HEK293 (cell line): ENCODE measurements at regions not wholly inside any gene's neighbourhood (a gene's known extent, or its start where the extent isn't known, plus 50 kb on each side); places are given as distances from the start of the nearest gene placed in this dataset.

Source experiments
- CTCF ChIA-PET: fragments of 350-600 bp; formaldehyde crosslinking; extraction: SDS; loops from one replicate; lab custom pipeline; 2021; ENCODE audit warnings: antibody characterized with exemption; lab: Yijun Ruan, JAX
- POLR2A ChIA-PET: fragments of 300-600 bp; formaldehyde crosslinking; extraction: SDS; loops from one replicate; lab custom pipeline; 2020; ENCODE audit warnings: antibody characterized with exemption, inconsistent platforms; lab: Yijun Ruan, JAX
- H3K27ac ChIP-seq: fragments of 200-500 bp; sonication (Bioruptor generic); 2 replicates; pipeline ENCODE4 v1.5.1; 2014; ENCODE audit warnings: low read depth, low read length, control low read depth, inconsistent platforms; ENCODE audit errors: extremely low read depth
- H3K36me3 ChIP-seq, 2 experiments: fragments of 200-500 bp in 1 of 2; sonication (Bioruptor generic) in 1 of 2; 1 replicate in 1 of 2; 2 replicates in 1 of 2; pipeline ENCODE4 v1.5.1; 2014 to 2017; ENCODE audit warnings: inconsistent platforms in 2 of 2, low read length in 2 of 2; ENCODE audit not compliant: control insufficient read depth in 2 of 2, insufficient read depth in 1 of 2
- H3K4me1 ChIP-seq: fragments of 200-500 bp; sonication (Bioruptor generic); 2 replicates; pipeline ENCODE4 v1.5.1; 2014; ENCODE audit warnings: mild to moderate bottlenecking, low read length, inconsistent platforms; ENCODE audit not compliant: control insufficient read depth, insufficient read depth
- H3K4me3 ChIP-seq: 2 replicates; pipeline ENCODE4 v1.5.1; 2011; ENCODE audit warnings: low read depth, mild to moderate bottlenecking, control low read depth, low read length, moderate library complexity
- H3K9me3 ChIP-seq: fragments of 200-500 bp; sonication (Bioruptor generic); 2 replicates; pipeline ENCODE4 v1.5.1; 2014; ENCODE audit warnings: low read depth, low read length, inconsistent platforms; ENCODE audit not compliant: control insufficient read depth, insufficient read depth
- ATF2 ChIP-seq: fragments of 450-650 bp; formaldehyde crosslinking; IDR thresholded peaks from 2 replicates; pipeline ENCODE4 v1.5.1; 2016; ENCODE audit warnings: missing biosample characterization, missing genetic modification characterization, low read depth
- EGR2 ChIP-seq: fragments of 450-650 bp; formaldehyde crosslinking; IDR thresholded peaks from 2 replicates; pipeline ENCODE4 v1.5.1; 2016; ENCODE audit warnings: low read depth, missing biosample characterization, missing genetic modification characterization
- HOXC10 ChIP-seq: sonication (generic); formaldehyde crosslinking; IDR thresholded peaks from 2 replicates; pipeline ENCODE4 v1.8.1; 2023; ENCODE audit warnings: mild to moderate bottlenecking, missing genetic modification reagents
- KLF1 ChIP-seq: fragments of 450-650 bp; formaldehyde crosslinking; IDR thresholded peaks from 2 replicates; pipeline ENCODE4 v1.5.1; 2016; ENCODE audit warnings: missing biosample characterization, missing genetic modification characterization
- TSHZ1 ChIP-seq: fragments of 450-650 bp; formaldehyde crosslinking; IDR thresholded peaks from 2 replicates; pipeline ENCODE4 v1.5.1; 2016; ENCODE audit warnings: missing biosample characterization, missing genetic modification characterization, borderline replicate concordance
- ZFP41 ChIP-seq: fragments of 450-650 bp; formaldehyde crosslinking; IDR thresholded peaks from 2 replicates; pipeline ENCODE4 v1.5.1; 2016; ENCODE audit warnings: missing biosample characterization, missing genetic modification characterization, borderline replicate concordance
- ZNF266 ChIP-seq: fragments of 450-650 bp; formaldehyde crosslinking; IDR thresholded peaks from 2 replicates; pipeline ENCODE4 v1.5.1; 2016; ENCODE audit warnings: missing biosample characterization, missing genetic modification characterization, low read depth
- ZNF274 ChIP-seq, 2 experiments: fragments of 200-500 bp in 1 of 2; fragments of 450-650 bp in 1 of 2; sonication (Bioruptor generic) in 1 of 2; formaldehyde crosslinking in 1 of 2; IDR thresholded peaks; 2 replicates each; pipeline versions ENCODE4 v1.5.1 to v1.6.1; 2014 to 2016; ENCODE audit warnings: borderline replicate concordance in 1 of 2, inconsistent platforms in 1 of 2, low read length in 1 of 2, missing biosample characterization in 1 of 2, missing genetic modification characterization in 1 of 2
- ZNF394 ChIP-seq: fragments of 450-650 bp; formaldehyde crosslinking; IDR thresholded peaks from 2 replicates; pipeline ENCODE4 v1.5.1; 2016; ENCODE audit warnings: missing biosample characterization, missing genetic modification characterization, mild to moderate bottlenecking, moderate library complexity, borderline replicate concordance
- ZNF398 ChIP-seq: fragments of 450-650 bp; formaldehyde crosslinking; IDR thresholded peaks from 2 replicates; pipeline ENCODE4 v1.5.1; 2017; ENCODE audit warnings: missing biosample characterization, missing genetic modification characterization
- ZNF544 ChIP-seq: fragments of 450-650 bp; formaldehyde crosslinking; IDR thresholded peaks from 2 replicates; pipeline ENCODE4 v1.5.0; 2017; ENCODE audit warnings: missing biosample characterization, missing genetic modification characterization
- ZNF549 ChIP-seq: fragments of 450-650 bp; IDR thresholded peaks from 2 replicates; pipeline ENCODE4 v1.5.1; 2018; ENCODE audit warnings: missing biosample characterization, missing genetic modification characterization, mild to moderate bottlenecking, inconsistent platforms, moderate library complexity
- ZNF555 ChIP-seq: fragments of 450-650 bp; formaldehyde crosslinking; conservative IDR thresholded peaks from 2 replicates; pipeline ENCODE4 v1.5.1; 2017; ENCODE audit warnings: missing biosample characterization, mild to moderate bottlenecking, missing genetic modification characterization, inconsistent platforms
- ZNF585B ChIP-seq: fragments of 450-650 bp; formaldehyde crosslinking; IDR thresholded peaks from 2 replicates; pipeline ENCODE4 v1.5.1; 2016; ENCODE audit warnings: missing biosample characterization, missing genetic modification characterization
- ZNF830 ChIP-seq: fragments of 450-650 bp; IDR thresholded peaks from 2 replicates; pipeline ENCODE4 v1.5.0; 2018; ENCODE audit warnings: missing biosample characterization, missing genetic modification characterization, low read depth, mild to moderate bottlenecking, moderate library complexity
- ZSCAN18 ChIP-seq: fragments of 450-650 bp; formaldehyde crosslinking; IDR thresholded peaks from 2 replicates; pipeline ENCODE4 v1.5.1; 2016; ENCODE audit warnings: missing biosample characterization, missing genetic modification characterization
- ZSCAN4 ChIP-seq: fragments of 450-650 bp; formaldehyde crosslinking; IDR thresholded peaks from 2 replicates; pipeline ENCODE4 v1.5.1; 2017; ENCODE audit warnings: missing biosample characterization, missing genetic modification characterization
- TF ChIP-seq, protein P1 (sequence below): fragments of 450-650 bp; formaldehyde crosslinking; IDR thresholded peaks from 2 replicates; pipeline ENCODE4 v1.5.1; 2017; ENCODE audit warnings: missing biosample characterization, missing genetic modification characterization

DNA sequence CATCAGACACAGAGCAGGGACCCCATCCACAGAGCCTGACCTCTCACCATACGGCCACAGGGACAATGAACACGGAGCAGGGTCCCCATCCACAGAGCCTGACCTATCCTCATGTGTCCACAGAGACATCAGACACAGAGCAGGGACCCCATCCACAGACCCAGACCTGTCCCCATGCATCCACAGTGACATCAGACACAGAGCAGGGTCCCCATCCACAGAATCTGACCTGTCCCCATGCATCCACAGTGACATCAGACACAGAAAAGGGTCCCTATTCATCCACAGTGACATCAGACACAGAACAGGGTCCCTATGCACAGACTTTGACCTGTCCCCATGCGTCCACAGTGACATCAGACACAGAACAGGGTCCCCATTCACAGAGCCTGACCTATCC, 325.1 kb upstream of the RAB6C start (continued):
- TF ChIP-seq ZSCAN4 (tag by site-specific recombination) (no peak), ZNF585B (tag by site-specific recombination) (no peak), ZNF274 (IDR thresholded peaks at IDR 0.05; ENCODE audit: low read length) (no peak), ZNF274 (tag by site-specific recombination; IDR thresholded peaks at IDR 0.05; ENCODE audit: borderline replicate concordance) (no peak), ZNF266 (tag by site-specific recombination) (no peak), EGR2 (no peak), ZNF398 (tag by site-specific recombination) (no peak), KLF1 (tag by site-specific recombination) (no peak), ZNF555 (tag by site-specific recombination) (no peak)

DNA sequence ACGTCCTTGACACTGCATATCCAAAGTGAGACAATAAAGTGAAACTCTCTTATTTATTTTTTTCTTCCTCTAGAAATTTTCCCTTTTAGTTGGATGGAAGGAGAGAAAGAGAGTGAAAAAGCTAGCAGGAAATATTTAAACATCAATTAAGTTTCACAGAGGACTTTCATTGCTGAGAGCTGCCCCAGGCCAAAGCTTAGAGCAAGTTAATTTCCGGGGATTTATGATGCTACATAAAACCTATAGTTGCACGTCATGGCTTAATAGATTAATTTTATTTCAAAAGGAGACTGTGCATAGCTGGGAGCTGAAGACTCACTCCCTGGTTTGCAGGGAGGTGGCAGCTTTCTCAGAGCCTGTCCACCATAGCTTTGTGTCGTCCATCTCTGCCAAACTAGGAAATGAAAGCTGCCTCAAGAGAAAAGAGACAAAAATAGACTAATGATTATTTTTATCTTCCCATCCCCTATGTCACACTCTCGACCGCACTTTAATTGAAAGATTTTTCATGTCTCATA, 323.3 kb upstream of the RAB6C start:
- ChIA-PET CTCF (no interaction called here), POLR2A (no interaction called here)
- H3K4me1 ChIP-seq: no peaks in the 10 kb centered on the region
- no peak overlapping the region for H3K4me3 ChIP-seq
- no peaks in the 10 kb centered on the region for H3K9me3 ChIP-seq
- no peak overlapping the region for H3K27ac ChIP-seq
- H3K36me3 ChIP-seq: no peaks in the 10 kb centered on the region
- TF ChIP-seq ZNF544 (tag by site-specific recombination) (no peak), ZNF830 (tag by site-specific recombination) (no peak), ATF2 (no peak), ZNF549 (tag by site-specific recombination) (no peak), ZFP41 (no peak), ZNF394 (tag by site-specific recombination) (no peak), TSHZ1 (tag by site-specific recombination) (no peak), ZSCAN18 (tag by site-specific recombination) (no peak), HOXC10 (CRISPR knock-in tag) (no peak)
- TF ChIP-seq, protein P1, sequence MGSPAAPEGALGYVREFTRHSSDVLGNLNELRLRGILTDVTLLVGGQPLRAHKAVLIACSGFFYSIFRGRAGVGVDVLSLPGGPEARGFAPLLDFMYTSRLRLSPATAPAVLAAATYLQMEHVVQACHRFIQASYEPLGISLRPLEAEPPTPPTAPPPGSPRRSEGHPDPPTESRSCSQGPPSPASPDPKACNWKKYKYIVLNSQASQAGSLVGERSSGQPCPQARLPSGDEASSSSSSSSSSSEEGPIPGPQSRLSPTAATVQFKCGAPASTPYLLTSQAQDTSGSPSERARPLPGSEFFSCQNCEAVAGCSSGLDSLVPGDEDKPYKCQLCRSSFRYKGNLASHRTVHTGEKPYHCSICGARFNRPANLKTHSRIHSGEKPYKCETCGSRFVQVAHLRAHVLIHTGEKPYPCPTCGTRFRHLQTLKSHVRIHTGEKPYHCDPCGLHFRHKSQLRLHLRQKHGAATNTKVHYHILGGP: no peak
- TF ChIP-seq, all 188 proteins: peak for 0
